D341Med (cell line): ENCODE measurements at regions not wholly inside any gene's neighbourhood (a gene's known extent, or its start where the extent isn't known, plus 50 kb on each side); places are given as distances from the start of the nearest gene placed in this dataset.
A peak's percentile ranks its signal among the peaks of the same experiment; 100 is the strongest.

Experiments
- DNase-seq: peaks from one replicate; pipeline ENCODE4 v3.0.0; 2012; ENCODE audit warnings: low spot score

- no peak for DNase-seq
Measured at GRCh38 chr15:95834028-95834804, 496.3 kb upstream of the NR2F2 start.

GRCh38 chr15:95836536-95836935 lies 494.0 kb upstream of the NR2F2 start:
- no peak for DNase-seq

- no peak for DNase-seq
Measured at GRCh38 chr15:95837341-95838004, 493.0 kb upstream of the NR2F2 start.

- no peak for DNase-seq
Measured at GRCh38 chr15:95839367-95839782, 491.1 kb upstream of the NR2F2 start.

- no peak for DNase-seq
Measured at GRCh38 chr15:95840004-95840403, 490.5 kb upstream of the NR2F2 start.

GRCh38 chr15:95840855-95841254 lies 489.6 kb upstream of the NR2F2 start:
- no peak for DNase-seq

- no peak for DNase-seq
Measured at GRCh38 chr15:95842576-95842975, 487.9 kb upstream of the NR2F2 start.

- no peak for DNase-seq
Measured at GRCh38 chr15:95843241-95843910, 487.1 kb upstream of the NR2F2 start.

- no peak for DNase-seq
Measured at GRCh38 chr15:95845862-95846515, 484.5 kb upstream of the NR2F2 start.

GRCh38 chr15:95848126-95848525 lies 482.4 kb upstream of the NR2F2 start:
- no peak for DNase-seq

- no peak for DNase-seq
Measured at GRCh38 chr15:95850837-95851236, 479.7 kb upstream of the NR2F2 start.

GRCh38 chr15:95853350-95853749 lies 477.1 kb upstream of the NR2F2 start:
- no peak for DNase-seq

GRCh38 chr15:95857124-95857757 lies 473.3 kb upstream of the NR2F2 start:
- no peak for DNase-seq

GRCh38 chr15:95857758-95858157 lies 472.7 kb upstream of the NR2F2 start:
- DNase-seq: no peak

GRCh38 chr15:95860406-95860805 lies 470.1 kb upstream of the NR2F2 start:
- no peak for DNase-seq

GRCh38 chr15:95864467-95864886 lies 466.0 kb upstream of the NR2F2 start:
- no peak for DNase-seq

- DNase-seq: no peak
Measured at GRCh38 chr15:95865330-95865739, 465.2 kb upstream of the NR2F2 start.

GRCh38 chr15:95866711-95867440 lies 463.6 kb upstream of the NR2F2 start:
- no peak for DNase-seq

GRCh38 chr15:95868450-95868849 lies 462.1 kb upstream of the NR2F2 start:
- DNase-seq: no peak

- DNase-seq: peak; percentile 34
Measured at GRCh38 chr15:95868970-95869369, 461.5 kb upstream of the NR2F2 start.

- DNase-seq: no peak
Measured at GRCh38 chr15:95869920-95870319, 460.6 kb upstream of the NR2F2 start.
